Glutamatergic neuron (in vitro differentiated cells): ENCODE measurements at regions not wholly inside any gene's neighbourhood (a gene's known extent, or its start where the extent isn't known, plus 50 kb on each side); places are given as distances from the start of the nearest gene placed in this dataset.

Experiments used
- DNase-seq: peaks from one replicate; pipeline ENCODE4 v3.0.0; 2022
- H3K27ac Mint-ChIP-seq: one replicate; pipeline ENCODE4 v1.8.0; 2020; ENCODE audit warnings: mild to moderate bottlenecking, mixed read lengths, inconsistent platforms; ENCODE audit not compliant: unreplicated experiment
- H3K27me3 Mint-ChIP-seq: one replicate; pipeline ENCODE4 v1.8.0; 2020; ENCODE audit warnings: mild to moderate bottlenecking, moderate library complexity, mixed read lengths, inconsistent platforms; ENCODE audit not compliant: unreplicated experiment
- H3K36me3 Mint-ChIP-seq: one replicate; pipeline ENCODE4 v1.8.0; 2020; ENCODE audit warnings: mild to moderate bottlenecking, mixed read lengths, inconsistent platforms; ENCODE audit not compliant: unreplicated experiment
- H3K4me1 Mint-ChIP-seq: one replicate; pipeline ENCODE4 v1.8.0; 2020; ENCODE audit warnings: mild to moderate bottlenecking, low read depth, mixed read lengths, inconsistent platforms; ENCODE audit not compliant: unreplicated experiment
- H3K4me3 Mint-ChIP-seq: one replicate; pipeline ENCODE4 v1.8.0; 2020; ENCODE audit warnings: mild to moderate bottlenecking, mixed read lengths, inconsistent platforms; ENCODE audit not compliant: unreplicated experiment
- H3K9me3 Mint-ChIP-seq: one replicate; pipeline ENCODE4 v1.8.0; 2020; ENCODE audit warnings: mild to moderate bottlenecking, moderate library complexity, mixed read lengths, inconsistent platforms; ENCODE audit not compliant: unreplicated experiment
- CTCF ChIP-seq: fragments of 200-600 bp; sonication (generic); IDR thresholded peaks from one replicate; pipeline ENCODE4 v1.5.0; 2021; ENCODE audit not compliant: partially characterized antibody, unreplicated experiment

- peaks cover 1% of the 10 kb centered on the region for H3K9me3 Mint-ChIP-seq
- TF ChIP-seq CTCF, result no peak
- no peaks in the 10 kb centered on the region for H3K27me3 Mint-ChIP-seq
- DNase-seq, result no peak
- H3K4me3 Mint-ChIP-seq, result no peak overlapping the region
- H3K36me3 Mint-ChIP-seq, result no peaks in the 10 kb centered on the region
- H3K27ac Mint-ChIP-seq, result no peak overlapping the region
- H3K4me1 Mint-ChIP-seq, result no peaks in the 10 kb centered on the region
Observed at GRCh38 chr3:70383360-70383831, 71.0 kb upstream of the MDFIC2 start.

DNA sequence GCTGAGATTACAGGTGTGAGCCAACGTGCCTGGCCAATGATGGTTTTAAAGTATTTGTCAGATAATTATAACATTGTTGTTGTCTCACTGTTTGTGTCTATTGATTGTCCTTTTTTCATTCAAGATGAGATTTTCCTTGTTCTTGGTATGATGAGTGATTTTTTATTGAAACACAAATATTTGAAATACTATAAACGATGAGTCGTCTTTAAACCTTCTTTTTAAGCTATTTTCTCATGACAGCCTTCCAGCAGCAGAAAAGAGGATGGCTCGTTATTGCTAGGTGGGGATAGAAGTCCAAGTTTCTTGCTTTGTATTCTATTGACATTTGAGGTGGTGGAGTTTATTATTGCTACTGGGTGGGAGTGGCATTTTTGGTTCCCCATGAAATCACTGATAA is 61.7 kb upstream of the MDFIC2 start:
- Mint-ChIP-seq H3K27ac (no peak overlapping the region), H3K9me3 (no peaks in the 10 kb centered on the region), H3K4me1 (no peaks in the 10 kb centered on the region), H3K4me3 (no peak overlapping the region), H3K36me3 (no peaks in the 10 kb centered on the region), H3K27me3 (no peaks in the 10 kb centered on the region)
- no peak for DNase-seq
- TF ChIP-seq CTCF, result no peak
